ENCODE measurements at regions not wholly inside any gene's neighbourhood (a gene's known extent, or its start where the extent isn't known, plus 50 kb on each side); places are given as distances from the start of the nearest gene placed in this dataset.

GRCh38 chr6:23184351-23184750, 615.0 kb downstream of the HDGFL1 start:
- TF ChIP-seq CTCF (IDR thresholded peaks at IDR 0.05; ENCODE audit: low read depth, low read length) (no peak), EZH2phosphoT487 (IDR thresholded peaks at IDR 0.05; ENCODE audit: low read depth) (no peak)

All from OCI-LY3 (cell line).